IMR-90 (cell line): ENCODE measurements at regions not wholly inside any gene's neighbourhood (a gene's known extent, or its start where the extent isn't known, plus 50 kb on each side); places are given as distances from the start of the nearest gene placed in this dataset.

Experiments used
- ATAC-seq: fragments of 200-7000 bp; cut with Tn5 transposase; 2 replicates; pipeline ENCODE4 v1.9.1; 2020; ENCODE audit warnings: low read depth, mild to moderate bottlenecking, moderate library complexity
- BruUV-seq: library from RNA; stranded (reverse); fragments of 400-500 nt; replicated peaks from 2 replicates; lab custom pipeline; 2021; lab: Mats Ljungman, UMichigan
- CTCF ChIA-PET: fragments of 300-600 bp; formaldehyde crosslinking; extraction: SDS; loops from one replicate; lab custom pipeline; 2021; ENCODE audit warnings: antibody characterized with exemption; lab: Yijun Ruan, JAX
- POLR2A ChIA-PET: fragments of 300-600 bp; sonication (Branson Sonifier 250); formaldehyde crosslinking; loops from one replicate; lab custom pipeline; 2022; ENCODE audit warnings: antibody characterized with exemption; ENCODE audit not compliant: unreplicated experiment; lab: Charles Lee
- DNase-seq: peaks from one replicate; pipeline ENCODE4 v3.0.0; 2013
- H2AFZ ChIP-seq: replicated peaks from 2 replicates; pipeline ENCODE3; 2013; ENCODE audit warnings: low read length, mild to moderate bottlenecking; ENCODE audit not compliant: poor library complexity
- H2AK5ac ChIP-seq: 2 replicates; pipeline ENCODE4 v1.6.1; 2013; ENCODE audit warnings: low read depth, low read length, inconsistent platforms
- H2AK9ac ChIP-seq: replicated peaks from 2 replicates; pipeline ENCODE3; 2013; ENCODE audit warnings: mild to moderate bottlenecking, low read depth, low read length, moderate library complexity; ENCODE audit not compliant: poor library complexity
- H2BK120ac ChIP-seq: 2 replicates; pipeline ENCODE4 v1.6.1; 2013; ENCODE audit warnings: low read depth, low read length, inconsistent platforms
- H2BK15ac ChIP-seq: 3 replicates; pipeline ENCODE4 v1.6.1; 2013; ENCODE audit warnings: low read depth, low read length, inconsistent platforms
- H2BK20ac ChIP-seq: 2 replicates; pipeline ENCODE4 v1.6.1; 2013; ENCODE audit warnings: low read depth, mild to moderate bottlenecking, inconsistent platforms, low read length, moderate library complexity
- H2BK5ac ChIP-seq: 2 replicates; pipeline ENCODE4 v1.6.1; 2013; ENCODE audit warnings: mild to moderate bottlenecking, low read depth, low read length, inconsistent platforms; ENCODE audit not compliant: poor library complexity, severe bottlenecking
- H3K14ac ChIP-seq: replicated peaks from 2 replicates; pipeline ENCODE4 v1.6.1; 2013; ENCODE audit warnings: low read depth, low read length, inconsistent platforms
- H3K18ac ChIP-seq: 2 replicates; pipeline ENCODE4 v1.6.1; 2013; ENCODE audit warnings: low read depth, low read length, control low read depth
- H3K23ac ChIP-seq: 2 replicates; pipeline ENCODE4 v1.6.1; 2013; ENCODE audit warnings: low read depth, low read length, inconsistent platforms
- H3K27ac ChIP-seq: 2 replicates; pipeline ENCODE4 v1.5.1; 2013; ENCODE audit warnings: mild to moderate bottlenecking, control low read depth, low read length; ENCODE audit not compliant: insufficient read depth
- H3K27me3 ChIP-seq: 2 replicates; pipeline ENCODE4 v1.6.1; 2013; ENCODE audit warnings: low read length; ENCODE audit not compliant: control insufficient read depth, insufficient read depth
- H3K36me3 ChIP-seq: 2 replicates; pipeline ENCODE4 v1.6.1; 2013; ENCODE audit warnings: low read length, mixed read lengths; ENCODE audit not compliant: control insufficient read depth, insufficient read depth
- H3K4ac ChIP-seq: 2 replicates; pipeline ENCODE4 v1.6.1; 2013; ENCODE audit warnings: low read depth, low read length, inconsistent platforms
- H3K4me1 ChIP-seq: 2 replicates; pipeline ENCODE4 v1.6.1; 2013; ENCODE audit warnings: low read length, mixed read lengths; ENCODE audit not compliant: control insufficient read depth, insufficient read depth
- H3K4me2 ChIP-seq: 2 replicates; pipeline ENCODE4 v1.6.1; 2013; ENCODE audit warnings: low read depth, mild to moderate bottlenecking, control low read depth, low read length, moderate library complexity
- H3K4me3 ChIP-seq: 2 replicates; pipeline ENCODE4 v1.5.1; 2013; ENCODE audit warnings: low read depth, mild to moderate bottlenecking, control low read depth, low read length, moderate library complexity; ENCODE audit not compliant: insufficient read depth
- H3K56ac ChIP-seq: 2 replicates; pipeline ENCODE4 v1.6.1; 2013; ENCODE audit warnings: low read length, inconsistent platforms; ENCODE audit not compliant: insufficient read depth; ENCODE audit errors: extremely low read depth
- H3K79me1 ChIP-seq, 2 experiments: 2 replicates each; pipeline ENCODE4 v1.6.1; 2013; ENCODE audit warnings: low read length in 2 of 2, inconsistent platforms in 1 of 2, low read depth in 1 of 2
- H3K9ac ChIP-seq: 2 replicates; pipeline ENCODE4 v1.6.1; 2013; ENCODE audit warnings: low read depth, low read length, control low read depth
- H3K9me1 ChIP-seq: 2 replicates; pipeline ENCODE4 v1.6.1; 2013; ENCODE audit warnings: low read length, inconsistent platforms; ENCODE audit not compliant: insufficient read depth
- H3K9me3 ChIP-seq: 2 replicates; pipeline ENCODE4 v1.6.1; 2013; ENCODE audit warnings: low read length; ENCODE audit not compliant: control insufficient read depth, insufficient read depth
- H4K20me1 ChIP-seq: 2 replicates; pipeline ENCODE4 v1.6.1; 2013; ENCODE audit warnings: low read length, inconsistent platforms; ENCODE audit not compliant: insufficient read depth
- H4K5ac ChIP-seq: 2 replicates; pipeline ENCODE4 v1.6.1; 2013; ENCODE audit warnings: mild to moderate bottlenecking, low read depth, low read length, control low read depth
- H4K8ac ChIP-seq, 2 experiments: 2 replicates each; pipeline ENCODE4 v1.6.1; 2013; ENCODE audit warnings: low read depth in 2 of 2, low read length in 2 of 2, control low read depth in 1 of 2, inconsistent platforms in 1 of 2
- H4K91ac ChIP-seq: 2 replicates; pipeline ENCODE4 v1.6.1; 2013; ENCODE audit warnings: low read depth, low read length, inconsistent platforms; ENCODE audit not compliant: insufficient read depth
- CEBPB ChIP-seq: IDR thresholded peaks from 2 replicates; pipeline ENCODE4 v1.6.1; 2012; ENCODE audit warnings: low read depth, low read length, improper control_type of control experiment
- CHD1 ChIP-seq: IDR thresholded peaks from 2 replicates; pipeline ENCODE4 v1.6.1; 2012; ENCODE audit warnings: low read depth, low read length, improper control_type of control experiment
- FOS ChIP-seq: fragments of 150-350 bp; IDR thresholded peaks from 2 replicates; pipeline ENCODE4 v1.6.1; 2016; ENCODE audit warnings: low read depth, low read length
- MAFK ChIP-seq: IDR thresholded peaks from 2 replicates; pipeline ENCODE4 v1.6.1; 2012; ENCODE audit warnings: low read depth, low read length, improper control_type of control experiment
- MXI1 ChIP-seq: IDR thresholded peaks from 2 replicates; pipeline ENCODE4 v1.6.1; 2012; ENCODE audit warnings: low read depth, mild to moderate bottlenecking, low read length, moderate library complexity, borderline replicate concordance
- NFE2L2 ChIP-seq: fragments of 150-350 bp; IDR thresholded peaks from 2 replicates; pipeline ENCODE4 v1.6.1; 2016; ENCODE audit warnings: low read depth, mild to moderate bottlenecking, low read length
- POLR2A ChIP-seq: IDR thresholded peaks from 2 replicates; pipeline ENCODE4 v1.6.1; 2012; ENCODE audit warnings: mild to moderate bottlenecking, low read depth, low read length
- RAD21 ChIP-seq: IDR thresholded peaks from 2 replicates; pipeline ENCODE4 v1.6.1; 2012; ENCODE audit warnings: low read length, improper control_type of control experiment
- RCOR1 ChIP-seq: IDR thresholded peaks from 2 replicates; pipeline ENCODE4 v1.6.1; 2012; ENCODE audit warnings: mild to moderate bottlenecking, low read length, improper control_type of control experiment; ENCODE audit not compliant: insufficient replicate concordance
- RFX5 ChIP-seq: IDR thresholded peaks from 2 replicates; pipeline ENCODE4 v1.8.0; 2012; ENCODE audit warnings: low read depth, mild to moderate bottlenecking, low read length, moderate library complexity
- WGBS, 2 experiments: methylation state at CpG; one replicate each; pipeline versions ENCODE4 v1.1.5 to v1.1.7; 2013; ENCODE audit warnings: missing lambda C conversion rate in 2 of 2; ENCODE audit not compliant: insufficient read length in 1 of 2; ENCODE audit errors: extremely low coverage in 2 of 2; 5-methylcytosine and 5-hydroxymethylcytosine counted together
- dilution Hi-C: fragments of 300-500 bp; cut with HindIII; formaldehyde crosslinking; loops from one replicate; pipeline ENCODE4 v1.14.3; 2018; ENCODE audit warnings: low sequenced_read_pairs; ENCODE audit not compliant: unreplicated experiment
- in situ Hi-C: fragments of 300-500 bp; cut with MboI; formaldehyde crosslinking; loops from 3 replicates; pipeline ENCODE4 v1.14.3; 2019; ENCODE audit warnings: low sequenced_read_pairs, inconsistent platforms, mixed read lengths
- intact Hi-C: fragments of 100-400 bp; cut with micrococcal nuclease; formaldehyde crosslinking; loops from 2 replicates; pipeline ENCODE4 v1.10.0; 2022
- TF ChIP-seq, protein P1 (sequence below): fragments of 150-350 bp; IDR thresholded peaks from 2 replicates; pipeline ENCODE4 v1.6.1; 2016; ENCODE audit warnings: low read depth, mild to moderate bottlenecking, low read length, moderate library complexity, borderline replicate concordance
- TF ChIP-seq, protein P2 (sequence below): fragments of 150-350 bp; IDR thresholded peaks from 2 replicates; pipeline ENCODE4 v1.6.1; 2017; ENCODE audit warnings: mild to moderate bottlenecking, antibody characterized with exemption, low read length, low read depth

DNA sequence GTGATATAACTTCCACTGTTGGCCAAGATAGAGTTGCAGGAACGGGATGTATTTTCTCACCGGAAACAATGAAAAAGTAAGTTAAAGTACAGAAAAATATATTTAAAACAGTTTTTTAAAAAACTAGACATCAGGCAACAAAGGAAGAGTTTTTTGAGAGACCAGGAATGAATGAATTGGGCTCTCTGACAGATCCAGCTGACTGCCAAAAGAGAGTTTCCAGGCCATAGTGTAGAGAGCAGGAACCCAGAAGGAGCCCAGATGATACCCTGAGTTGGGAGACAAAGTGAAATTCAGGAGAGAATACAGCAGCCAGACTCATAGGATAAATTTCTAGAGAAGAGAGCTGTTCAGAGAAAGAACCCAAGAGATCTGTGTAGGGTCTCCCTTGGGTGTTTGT, 362.6 kb upstream of the SMIM21 start:
- in situ Hi-C loops = no loop called here
- POLR2A ChIA-PET = no interaction called here

More for the DNA sequence above, 362.6 kb upstream of the SMIM21 start:
- whole genome bisulfite sequencing, 2 experiments = no CpG with 5 or more reads among the region's 2 CpGs
- no peak overlapping the region for H4K91ac ChIP-seq
- TF ChIP-seq POLR2A (no peak), FOS (no peak), RAD21 (no peak), MAFK (no peak), NFE2L2 (no peak), CHD1 (no peak), RCOR1 (no peak), RFX5 (no peak), CEBPB (no peak), MXI1 (no peak)
- TF ChIP-seq, protein P1, sequence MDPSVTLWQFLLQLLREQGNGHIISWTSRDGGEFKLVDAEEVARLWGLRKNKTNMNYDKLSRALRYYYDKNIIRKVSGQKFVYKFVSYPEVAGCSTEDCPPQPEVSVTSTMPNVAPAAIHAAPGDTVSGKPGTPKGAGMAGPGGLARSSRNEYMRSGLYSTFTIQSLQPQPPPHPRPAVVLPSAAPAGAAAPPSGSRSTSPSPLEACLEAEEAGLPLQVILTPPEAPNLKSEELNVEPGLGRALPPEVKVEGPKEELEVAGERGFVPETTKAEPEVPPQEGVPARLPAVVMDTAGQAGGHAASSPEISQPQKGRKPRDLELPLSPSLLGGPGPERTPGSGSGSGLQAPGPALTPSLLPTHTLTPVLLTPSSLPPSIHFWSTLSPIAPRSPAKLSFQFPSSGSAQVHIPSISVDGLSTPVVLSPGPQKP = no peak
- TF ChIP-seq, protein P2, sequence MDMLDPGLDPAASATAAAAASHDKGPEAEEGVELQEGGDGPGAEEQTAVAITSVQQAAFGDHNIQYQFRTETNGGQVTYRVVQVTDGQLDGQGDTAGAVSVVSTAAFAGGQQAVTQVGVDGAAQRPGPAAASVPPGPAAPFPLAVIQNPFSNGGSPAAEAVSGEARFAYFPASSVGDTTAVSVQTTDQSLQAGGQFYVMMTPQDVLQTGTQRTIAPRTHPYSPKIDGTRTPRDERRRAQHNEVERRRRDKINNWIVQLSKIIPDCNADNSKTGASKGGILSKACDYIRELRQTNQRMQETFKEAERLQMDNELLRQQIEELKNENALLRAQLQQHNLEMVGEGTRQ = no peak
- no peak overlapping the region for H2AK5ac ChIP-seq
- H3K9me1 ChIP-seq = no peaks in the 10 kb centered on the region
- DNase-seq (no peak), ATAC-seq (no peak)
- H3K4me1 ChIP-seq = no peaks in the 10 kb centered on the region
- H3K56ac ChIP-seq = no peak overlapping the region
- H3K27ac ChIP-seq = no peak overlapping the region
- H3K4me3 ChIP-seq = no peak overlapping the region
- intact Hi-C loops = no loop called here
- H3K27me3 ChIP-seq = no peaks in the 10 kb centered on the region
- no peak overlapping the region for H2AFZ ChIP-seq
- no peak overlapping the region for H3K4me2 ChIP-seq
- H3K36me3 ChIP-seq = no peaks in the 10 kb centered on the region
- H3K14ac ChIP-seq = no peak overlapping the region
- no TSS peak for BruUV-seq
- H3K9me3 ChIP-seq = no peaks in the 10 kb centered on the region
- H2BK5ac ChIP-seq = no peak overlapping the region
- no peak overlapping the region for H3K9ac ChIP-seq
- H3K79me1 ChIP-seq = no peaks in the 10 kb centered on the region
- no peak overlapping the region for H3K4ac ChIP-seq
- no peak overlapping the region for H2BK15ac ChIP-seq
- dilution Hi-C loops = no loop called here
- CTCF ChIA-PET = no interaction called here
- H4K5ac ChIP-seq = no peak overlapping the region
- H3K18ac ChIP-seq = no peak overlapping the region
- H3K23ac ChIP-seq = no peak overlapping the region
- no peak overlapping the region for H2AK9ac ChIP-seq
- H4K20me1 ChIP-seq = no peaks in the 10 kb centered on the region
- H4K8ac ChIP-seq = no peak overlapping the region
- H2BK120ac ChIP-seq = no peak overlapping the region
- no peak overlapping the region for H2BK20ac ChIP-seq
